T-helper 2 cell (primary cell): ENCODE measurements at regions not wholly inside any gene's neighbourhood (a gene's known extent, or its start where the extent isn't known, plus 50 kb on each side); places are given as distances from the start of the nearest gene placed in this dataset.
"Not testable (repeated sequence)": the region's sequence is repeated elsewhere in the genome, so short reads cannot be mapped to it uniquely, and the experiment has no call there.

ENCODE experiments used
- DNase-seq, 5 experiments: peaks; one replicate each; pipeline versions ENCODE4 v3.0.0 to v3.0.0-alpha.2; 2012 to 2022

GRCh38 chr4:18192901-18193300 is 171.3 kb upstream of the LCORL start:
- no peak for DNase-seq

GRCh38 chr4:18185491-18185890 is 163.9 kb upstream of the LCORL start:
- no peak for DNase-seq

GRCh38 chr4:18180892-18181291 is 159.3 kb upstream of the LCORL start:
- DNase-seq, result no peak

GRCh38 chr4:18180122-18180521 is 158.6 kb upstream of the LCORL start:
- no peak for DNase-seq

- no peak for DNase-seq
Measured at GRCh38 chr4:18171896-18172295, 150.3 kb upstream of the LCORL start.

- DNase-seq, result no peak
Measured at GRCh38 chr4:18167831-18168230, 146.3 kb upstream of the LCORL start.

GRCh38 chr4:18166925-18167324 is 145.4 kb upstream of the LCORL start:
- no peak for DNase-seq

- no peak for DNase-seq
Measured at GRCh38 chr4:18162453-18162852, 140.9 kb upstream of the LCORL start.

GRCh38 chr4:18159117-18159912 is 137.8 kb upstream of the LCORL start:
- not testable (repeated sequence) for DNase-seq

- DNase-seq, result no peak
Measured at GRCh38 chr4:18155067-18156041, 133.8 kb upstream of the LCORL start.

GRCh38 chr4:18138076-18138665 is 116.6 kb upstream of the LCORL start:
- DNase-seq, result no peak

GRCh38 chr4:18134111-18134510 is 112.6 kb upstream of the LCORL start:
- DNase-seq, result no peak

- DNase-seq, result no peak
Measured at GRCh38 chr4:18130256-18130655, 108.7 kb upstream of the LCORL start.

- no peak for DNase-seq
Measured at GRCh38 chr4:18128241-18128640, 106.7 kb upstream of the LCORL start.

- no peak for DNase-seq
Measured at GRCh38 chr4:18127030-18127429, 105.5 kb upstream of the LCORL start.

GRCh38 chr4:18113710-18114331 is 92.3 kb upstream of the LCORL start:
- DNase-seq, result no peak

GRCh38 chr4:18111081-18111480 is 89.5 kb upstream of the LCORL start:
- DNase-seq, result no peak

- DNase-seq, result no peak
Measured at GRCh38 chr4:18110099-18110498, 88.5 kb upstream of the LCORL start.

- no peak for DNase-seq
Measured at GRCh38 chr4:18109676-18110075, 88.1 kb upstream of the LCORL start.

- DNase-seq, result not testable (repeated sequence)
Measured at GRCh38 chr4:18107848-18108528, 86.4 kb upstream of the LCORL start.

- DNase-seq, result no peak
Measured at GRCh38 chr4:18106620-18107019, 85.1 kb upstream of the LCORL start.
